Peyer's patch (tissue), 4 donors: ENCODE measurements at regions not wholly inside any gene's neighbourhood (a gene's known extent, or its start where the extent isn't known, plus 50 kb on each side); places are given as distances from the start of the nearest gene placed in this dataset.

Experiments used
- POLR2A ChIP-seq, 2 donors: fragments of 450-650 bp; IDR thresholded peaks; one replicate each; pipeline ENCODE4 v1.5.1; 2017; ENCODE audit warnings: antibody characterized with exemption in 2 of 2, mild to moderate bottlenecking in 2 of 2, moderate library complexity in 2 of 2
- TF ChIP-seq, protein P1 (sequence below), 6 experiments: fragments of 450-650 bp in 4 of 6; fragments of 200-600 bp in 2 of 6; sonication (generic) in 1 of 6; IDR thresholded peaks; one replicate each; pipeline ENCODE4 v1.5.1; 2017 to 2019; ENCODE audit warnings: antibody characterized with exemption in 6 of 6, mild to moderate bottlenecking in 3 of 6, moderate library complexity in 1 of 6

DNA sequence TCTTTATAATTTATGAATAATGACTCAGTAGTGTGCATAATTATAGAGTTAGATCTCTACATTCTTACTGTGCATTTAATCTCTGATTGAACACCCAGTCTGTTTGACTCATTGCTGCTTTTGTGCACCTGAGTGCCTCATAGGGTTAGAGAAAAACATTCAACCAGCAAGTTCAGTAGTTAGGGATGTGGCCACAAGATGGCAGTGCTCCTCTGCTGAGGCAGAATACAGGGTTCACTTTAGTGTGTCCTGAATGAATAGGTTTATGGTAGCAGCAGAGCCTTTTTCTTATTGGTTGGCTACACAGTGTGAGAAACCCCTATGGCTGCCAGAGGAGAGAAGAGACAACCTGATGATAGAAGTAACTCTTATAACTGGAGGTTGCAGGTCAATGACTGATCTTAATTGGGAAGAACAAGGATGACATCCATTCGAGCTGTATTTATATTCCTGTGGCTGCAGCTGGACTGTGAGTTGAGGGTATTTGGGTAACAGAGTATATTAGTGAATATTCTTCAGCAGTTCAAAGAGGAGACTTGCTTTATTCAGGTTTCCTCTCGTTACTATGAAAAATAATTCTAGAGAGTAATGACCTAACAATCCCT, 194.9 kb upstream of the OR4E1 start:
- TF ChIP-seq, protein P1, sequence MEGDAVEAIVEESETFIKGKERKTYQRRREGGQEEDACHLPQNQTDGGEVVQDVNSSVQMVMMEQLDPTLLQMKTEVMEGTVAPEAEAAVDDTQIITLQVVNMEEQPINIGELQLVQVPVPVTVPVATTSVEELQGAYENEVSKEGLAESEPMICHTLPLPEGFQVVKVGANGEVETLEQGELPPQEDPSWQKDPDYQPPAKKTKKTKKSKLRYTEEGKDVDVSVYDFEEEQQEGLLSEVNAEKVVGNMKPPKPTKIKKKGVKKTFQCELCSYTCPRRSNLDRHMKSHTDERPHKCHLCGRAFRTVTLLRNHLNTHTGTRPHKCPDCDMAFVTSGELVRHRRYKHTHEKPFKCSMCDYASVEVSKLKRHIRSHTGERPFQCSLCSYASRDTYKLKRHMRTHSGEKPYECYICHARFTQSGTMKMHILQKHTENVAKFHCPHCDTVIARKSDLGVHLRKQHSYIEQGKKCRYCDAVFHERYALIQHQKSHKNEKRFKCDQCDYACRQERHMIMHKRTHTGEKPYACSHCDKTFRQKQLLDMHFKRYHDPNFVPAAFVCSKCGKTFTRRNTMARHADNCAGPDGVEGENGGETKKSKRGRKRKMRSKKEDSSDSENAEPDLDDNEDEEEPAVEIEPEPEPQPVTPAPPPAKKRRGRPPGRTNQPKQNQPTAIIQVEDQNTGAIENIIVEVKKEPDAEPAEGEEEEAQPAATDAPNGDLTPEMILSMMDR (IDR thresholded peaks at IDR 0.05) = peak in 5 of 6 experiments; percentile 28 to 61 (median 54)
- TF ChIP-seq POLR2A (IDR thresholded peaks at IDR 0.05) = no peak
